ENCODE measurements at regions not wholly inside any gene's neighbourhood (a gene's known extent, or its start where the extent isn't known, plus 50 kb on each side); places are given as distances from the start of the nearest gene placed in this dataset.

DNA sequence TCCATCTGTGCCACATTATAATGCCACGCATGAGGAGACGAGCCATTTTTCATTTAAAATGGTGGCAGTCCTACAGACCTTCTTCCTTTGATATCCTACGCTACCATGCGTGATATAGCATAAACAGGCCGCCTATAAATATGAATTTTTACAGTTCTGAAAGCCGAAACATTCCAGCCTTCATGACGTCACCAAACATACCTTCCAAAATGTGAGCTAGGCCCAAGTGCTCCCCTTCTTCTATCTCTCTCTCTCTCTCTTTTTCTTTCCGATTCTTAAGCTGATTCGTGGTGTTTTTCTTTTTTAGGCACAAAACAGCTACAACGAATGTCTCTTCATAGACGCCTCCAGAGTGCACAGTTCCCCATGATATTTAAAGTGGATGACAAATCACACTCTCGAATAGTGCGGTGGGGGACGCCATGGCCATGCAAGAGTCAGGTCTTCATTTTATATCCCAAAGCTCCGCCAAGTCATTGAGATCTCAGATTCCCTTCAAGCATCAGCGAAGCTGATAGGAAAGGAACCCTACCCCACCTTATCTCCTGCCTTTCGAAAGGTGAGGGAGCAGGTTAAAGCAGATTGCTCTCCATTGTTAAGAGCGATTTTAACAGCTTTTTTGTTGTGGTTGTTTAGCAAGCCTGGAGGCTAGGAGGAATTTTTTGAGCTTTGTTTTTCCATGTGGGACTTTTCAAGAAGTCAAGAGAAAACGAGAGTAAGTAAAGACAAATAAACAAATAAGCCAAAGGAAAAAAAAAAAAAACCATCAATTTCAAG lies 436.3 kb downstream of the CMPK2 start:
- no peak for TF ChIP-seq ZNF160 (CRISPR knock-in tag; IDR thresholded peaks at IDR 0.05)
- peak; percentile 96 for TF ChIP-seq ATF7 (IDR thresholded peaks at IDR 0.05)
- TF ChIP-seq ATF7 (CRISPR knock-in tag; IDR thresholded peaks at IDR 0.05) = no peak
- no peak for TF ChIP-seq ZC3H4 (CRISPR knock-in tag; IDR thresholded peaks at IDR 0.05; ENCODE audit: borderline replicate concordance)
- TF ChIP-seq SIN3B (IDR thresholded peaks at IDR 0.05; ENCODE audit: low read length) = no peak
- TF ChIP-seq TBL1XR1 (IDR thresholded peaks at IDR 0.05; ENCODE audit: borderline replicate concordance, low read length, partially characterized antibody) = no peak
- TF ChIP-seq CREB1 (IDR thresholded peaks at IDR 0.05) = peak; percentile 97
- no peak for TF ChIP-seq CREB1 (CRISPR knock-in tag; IDR thresholded peaks at IDR 0.05)
- Histone ChIP-seq H2AFZ (ENCODE audit: low read length) (no peak overlapping the region), H3K27ac (ENCODE audit: extremely low read length, insufficient read depth, low read length) (no peak overlapping the region), H3K4me1 (ENCODE audit: insufficient read depth, low read length) (no peaks in the 10 kb centered on the region), H3K27me3 (ENCODE audit: control insufficient read depth in 1 of 2, insufficient read depth in 2 of 2, low read length in 2 of 2) (no peaks in the 10 kb centered on the region), H3K9ac (ENCODE audit: insufficient read depth, low read depth, low read length) (no peak overlapping the region), H3K9me3 (ENCODE audit: low read length) (no peaks in the 10 kb centered on the region), H3K36me3 (replicated peaks in 1 of 2; ENCODE audit: control insufficient read depth in 1 of 2, insufficient read depth in 2 of 2, low read length in 2 of 2) (no peaks in the 10 kb centered on the region), H4K20me1 (ENCODE audit: insufficient read depth, low read length) (no peaks in the 10 kb centered on the region), H3K79me2 (ENCODE audit: insufficient read depth, low read length) (no peaks in the 10 kb centered on the region), H3K4me2 (ENCODE audit: low read depth, low read length) (no peak overlapping the region), H3K4me3 (replicated peaks in 1 of 3; ENCODE audit: insufficient read depth in 1 of 3, low read depth in 2 of 3, low read length in 3 of 3) (no peak overlapping the region)
- ChIA-PET POLR2A (no interaction called here), CTCF (ENCODE audit: low intra/inter-chr PET ratio, low total read pairs) (no interaction called here)
- in situ Hi-C loops (cut with HindIII; ENCODE audit: extremely low pct_ligation_motif_present, low pct_unique_long_range_greater_than_20kb) (no loop called here), intact Hi-C loops (cut with micrococcal nuclease; ENCODE audit: unreplicated experiment) (no loop called here)
- no peak for FAIRE-seq
- ATAC-seq = no peak
- DNase-seq (ENCODE audit: low spot score) = no peak
- BruUV-seq (replicated peaks) = no TSS peak
- 11% methylated on average over 19 of the region's 19 CpGs for WGBS (ENCODE audit: low lambda C conversion rate)

DNA sequence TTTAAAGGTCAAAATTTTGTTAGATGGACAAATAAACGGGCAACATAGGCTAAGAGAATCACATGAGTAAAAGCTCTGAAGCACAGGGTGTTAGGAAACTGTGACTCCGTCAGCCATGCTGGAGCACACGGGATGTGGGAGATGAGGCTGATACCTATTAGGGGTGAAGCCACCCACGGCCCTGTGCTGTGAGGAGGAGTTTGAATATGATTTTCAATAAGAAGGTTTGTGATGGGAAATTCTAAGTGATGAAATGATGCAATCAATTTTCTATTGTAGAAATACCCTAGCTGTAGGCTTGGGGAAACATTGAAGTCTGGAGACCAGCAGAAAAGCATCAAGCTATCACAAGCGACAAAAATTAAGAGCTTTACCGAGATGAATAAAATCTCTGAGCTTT lies 431.3 kb downstream of the CMPK2 start:
- 2% methylated on average over 6 of the region's 6 CpGs for whole genome bisulfite sequencing (ENCODE audit: low lambda C conversion rate)
- CTCF ChIA-PET (ENCODE audit: low intra/inter-chr PET ratio, low total read pairs) = no interaction called here
- in situ Hi-C loops (cut with HindIII; ENCODE audit: extremely low pct_ligation_motif_present, low pct_unique_long_range_greater_than_20kb) = no loop called here

More for the DNA sequence above, 431.3 kb downstream of the CMPK2 start:
- Histone ChIP-seq H3K4me2 (ENCODE audit: low read depth, low read length) (no peak overlapping the region), H3K36me3 (replicated peaks in 1 of 2; ENCODE audit: control insufficient read depth in 1 of 2, insufficient read depth in 2 of 2, low read length in 2 of 2) (no peaks in the 10 kb centered on the region), H3K27ac (ENCODE audit: extremely low read length, insufficient read depth, low read length) (no peak overlapping the region), H3K4me1 (ENCODE audit: insufficient read depth, low read length) (no peaks in the 10 kb centered on the region), H3K4me3 (replicated peaks in 1 of 3; ENCODE audit: insufficient read depth in 1 of 3, low read depth in 2 of 3, low read length in 3 of 3) (no peak overlapping the region), H3K79me2 (ENCODE audit: insufficient read depth, low read length) (no peaks in the 10 kb centered on the region), H3K9me3 (ENCODE audit: low read length) (no peaks in the 10 kb centered on the region), H2AFZ (ENCODE audit: low read length) (no peak overlapping the region), H3K9ac (ENCODE audit: insufficient read depth, low read depth, low read length) (no peak overlapping the region), H3K27me3 (ENCODE audit: control insufficient read depth in 1 of 2, insufficient read depth in 2 of 2, low read length in 2 of 2) (no peaks in the 10 kb centered on the region), H4K20me1 (ENCODE audit: insufficient read depth, low read length) (no peaks in the 10 kb centered on the region)
- FAIRE-seq (no peak), ATAC-seq (no peak), DNase-seq (ENCODE audit: low spot score) (no peak)
- TF ChIP-seq CEBPB (IDR thresholded peaks at IDR 0.05; ENCODE audit: borderline replicate concordance, low read depth, low read length) = peak; percentile 62; the same call in 1 of the 2 replicates
- no peak for TF ChIP-seq KAT7 (CRISPR knock-in tag; IDR thresholded peaks at IDR 0.05; ENCODE audit: borderline replicate concordance)
- TF ChIP-seq SRF (IDR thresholded peaks at IDR 0.05; ENCODE audit: low read depth, low read length) = no peak
- POLR2A ChIA-PET = no interaction called here
- intact Hi-C loops (cut with micrococcal nuclease; ENCODE audit: unreplicated experiment) = no loop called here
- no TSS peak for BruUV-seq (replicated peaks)

Measured in HepG2 (cell line).